ENCODE measurements at regions not wholly inside any gene's neighbourhood (a gene's known extent, or its start where the extent isn't known, plus 50 kb on each side); places are given as distances from the start of the nearest gene placed in this dataset.
"Not testable (repeated sequence)": the region's sequence is repeated elsewhere in the genome, so short reads cannot be mapped to it uniquely, and the experiment has no call there.

- Histone ChIP-seq H3K27me3 (ENCODE audit: control insufficient read depth in 5 of 5, insufficient read depth in 4 of 5, low read length in 5 of 5) (no peaks in the 10 kb centered on the region), H3K36me3 (ENCODE audit: control insufficient read depth in 5 of 5, insufficient read depth in 5 of 5, low read length in 5 of 5) (no peaks in the 10 kb centered on the region), H3K9ac (ENCODE audit: low read length in 5 of 5) (no peak overlapping the region)
These were observed 225.8 kb downstream of the MAT2B start for GRCh38 chr5:163731256-163731655.

GRCh38 chr5:163735069-163735468 is 229.7 kb downstream of the MAT2B start:
- H3K9ac ChIP-seq (ENCODE audit: low read length in 5 of 5) = no peak overlapping the region
- peaks cover 0 to 3% (median 0%) of the 10 kb centered on the region in 5 donors for H3K9me3 ChIP-seq (ENCODE audit: control insufficient read depth in 5 of 5, low read length in 5 of 5)
- no peaks in the 10 kb centered on the region for H3K4me1 ChIP-seq (ENCODE audit: control insufficient read depth in 5 of 5, insufficient read depth in 5 of 5, low read length in 5 of 5)
- no peaks in the 10 kb centered on the region for H3K36me3 ChIP-seq (ENCODE audit: control insufficient read depth in 5 of 5, insufficient read depth in 5 of 5, low read length in 5 of 5)
- H3K27me3 ChIP-seq (ENCODE audit: control insufficient read depth in 5 of 5, insufficient read depth in 4 of 5, low read length in 5 of 5) = no peaks in the 10 kb centered on the region
- H3K4me3 ChIP-seq (ENCODE audit: low read depth in 1 of 5, low read length in 5 of 5) = no peak overlapping the region
- no peak overlapping the region for H3K27ac ChIP-seq (ENCODE audit: low read depth, low read length)

More at GRCh38 chr5:163731256-163731655, 225.8 kb downstream of the MAT2B start:
- Histone ChIP-seq H3K4me3 (ENCODE audit: low read depth in 1 of 5, low read length in 5 of 5) (no peak overlapping the region), H3K27ac (ENCODE audit: low read depth, low read length) (no peak overlapping the region), H3K9me3 (ENCODE audit: control insufficient read depth in 5 of 5, low read length in 5 of 5) (peaks cover 0 to 3% (median 0%) of the 10 kb centered on the region in 5 donors), H3K4me1 (ENCODE audit: control insufficient read depth in 5 of 5, insufficient read depth in 5 of 5, low read length in 5 of 5) (no peaks in the 10 kb centered on the region)

GRCh38 chr5:163747586-163747985 is 242.2 kb downstream of the MAT2B start:
- no peaks in the 10 kb centered on the region for H3K36me3 ChIP-seq (ENCODE audit: control insufficient read depth in 5 of 5, insufficient read depth in 5 of 5, low read length in 5 of 5)
- H3K9me3 ChIP-seq (ENCODE audit: control insufficient read depth in 5 of 5, low read length in 5 of 5) = peaks cover 0 to 3% (median 0%) of the 10 kb centered on the region in 5 donors
- no peak overlapping the region for H3K27ac ChIP-seq (ENCODE audit: low read depth, low read length)
- H3K4me3 ChIP-seq (ENCODE audit: low read depth in 1 of 5, low read length in 5 of 5) = no peak overlapping the region
- H3K9ac ChIP-seq (ENCODE audit: low read length in 5 of 5) = no peak overlapping the region
- H3K27me3 ChIP-seq (ENCODE audit: control insufficient read depth in 5 of 5, insufficient read depth in 4 of 5, low read length in 5 of 5) = no peaks in the 10 kb centered on the region
- H3K4me1 ChIP-seq (ENCODE audit: control insufficient read depth in 5 of 5, insufficient read depth in 5 of 5, low read length in 5 of 5) = no peaks in the 10 kb centered on the region

- no peaks in the 10 kb centered on the region for H3K4me1 ChIP-seq (ENCODE audit: control insufficient read depth in 5 of 5, insufficient read depth in 5 of 5, low read length in 5 of 5)
- peaks cover 0 to 3% (median 0%) of the 10 kb centered on the region in 5 donors for H3K9me3 ChIP-seq (ENCODE audit: control insufficient read depth in 5 of 5, low read length in 5 of 5)
- no peak overlapping the region for H3K27ac ChIP-seq (ENCODE audit: low read depth, low read length)
- no peak overlapping the region for H3K9ac ChIP-seq (ENCODE audit: low read length in 5 of 5)
- no peak overlapping the region for H3K4me3 ChIP-seq (ENCODE audit: low read depth in 1 of 5, low read length in 5 of 5)
- H3K27me3 ChIP-seq (ENCODE audit: control insufficient read depth in 5 of 5, insufficient read depth in 4 of 5, low read length in 5 of 5) = no peaks in the 10 kb centered on the region
- no peaks in the 10 kb centered on the region for H3K36me3 ChIP-seq (ENCODE audit: control insufficient read depth in 5 of 5, insufficient read depth in 5 of 5, low read length in 5 of 5)
These were observed 243.5 kb downstream of the MAT2B start for GRCh38 chr5:163748934-163749333.

- H3K36me3 ChIP-seq (ENCODE audit: control insufficient read depth in 5 of 5, insufficient read depth in 5 of 5, low read length in 5 of 5); H3K9ac ChIP-seq (ENCODE audit: low read length in 5 of 5); H3K4me3 ChIP-seq (ENCODE audit: low read depth in 1 of 5, low read length in 5 of 5); H3K4me1 ChIP-seq (ENCODE audit: control insufficient read depth in 5 of 5, insufficient read depth in 5 of 5, low read length in 5 of 5); H3K27me3 ChIP-seq (ENCODE audit: control insufficient read depth in 5 of 5, insufficient read depth in 4 of 5, low read length in 5 of 5); H3K27ac ChIP-seq (ENCODE audit: low read depth, low read length); H3K9me3 ChIP-seq (ENCODE audit: control insufficient read depth in 5 of 5, low read length in 5 of 5): not testable (repeated sequence)
These were observed 245.0 kb downstream of the MAT2B start for GRCh38 chr5:163750415-163750814.

GRCh38 chr5:163755505-163755904 is 250.1 kb downstream of the MAT2B start:
- Histone ChIP-seq H3K36me3 (ENCODE audit: control insufficient read depth in 5 of 5, insufficient read depth in 5 of 5, low read length in 5 of 5) (no peaks in the 10 kb centered on the region), H3K27ac (ENCODE audit: low read depth, low read length) (no peak overlapping the region), H3K9me3 (ENCODE audit: control insufficient read depth in 5 of 5, low read length in 5 of 5) (peaks cover 0 to 1% (median 0%) of the 10 kb centered on the region in 5 donors), H3K4me3 (ENCODE audit: low read depth in 1 of 5, low read length in 5 of 5) (no peak overlapping the region), H3K9ac (ENCODE audit: low read length in 5 of 5) (no peak overlapping the region), H3K4me1 (ENCODE audit: control insufficient read depth in 5 of 5, insufficient read depth in 5 of 5, low read length in 5 of 5) (no peaks in the 10 kb centered on the region), H3K27me3 (ENCODE audit: control insufficient read depth in 5 of 5, insufficient read depth in 4 of 5, low read length in 5 of 5) (no peaks in the 10 kb centered on the region)

- no peaks in the 10 kb centered on the region for H3K36me3 ChIP-seq (ENCODE audit: control insufficient read depth in 5 of 5, insufficient read depth in 5 of 5, low read length in 5 of 5)
- no peaks in the 10 kb centered on the region for H3K9me3 ChIP-seq (ENCODE audit: control insufficient read depth in 5 of 5, low read length in 5 of 5)
- H3K4me1 ChIP-seq (ENCODE audit: control insufficient read depth in 5 of 5, insufficient read depth in 5 of 5, low read length in 5 of 5) = no peaks in the 10 kb centered on the region
- no peak overlapping the region for H3K27ac ChIP-seq (ENCODE audit: low read depth, low read length)
- H3K9ac ChIP-seq (ENCODE audit: low read length in 5 of 5) = no peak overlapping the region
- no peak overlapping the region for H3K4me3 ChIP-seq (ENCODE audit: low read depth in 1 of 5, low read length in 5 of 5)
- H3K27me3 ChIP-seq (ENCODE audit: control insufficient read depth in 5 of 5, insufficient read depth in 4 of 5, low read length in 5 of 5) = no peaks in the 10 kb centered on the region
These were observed 250.8 kb downstream of the MAT2B start for GRCh38 chr5:163756170-163756569.

- Histone ChIP-seq H3K27me3 (ENCODE audit: control insufficient read depth in 5 of 5, insufficient read depth in 4 of 5, low read length in 5 of 5) (no peaks in the 10 kb centered on the region), H3K9ac (ENCODE audit: low read length in 5 of 5) (no peak overlapping the region), H3K27ac (ENCODE audit: low read depth, low read length) (no peak overlapping the region), H3K4me1 (ENCODE audit: control insufficient read depth in 5 of 5, insufficient read depth in 5 of 5, low read length in 5 of 5) (no peaks in the 10 kb centered on the region), H3K4me3 (ENCODE audit: low read depth in 1 of 5, low read length in 5 of 5) (no peak overlapping the region), H3K9me3 (ENCODE audit: control insufficient read depth in 5 of 5, low read length in 5 of 5) (no peaks in the 10 kb centered on the region), H3K36me3 (ENCODE audit: control insufficient read depth in 5 of 5, insufficient read depth in 5 of 5, low read length in 5 of 5) (no peaks in the 10 kb centered on the region)
These were observed 251.9 kb downstream of the MAT2B start for GRCh38 chr5:163757344-163757743.

- H3K4me3 ChIP-seq (ENCODE audit: low read depth in 1 of 5, low read length in 5 of 5) = no peak overlapping the region
- H3K36me3 ChIP-seq (ENCODE audit: control insufficient read depth in 5 of 5, insufficient read depth in 5 of 5, low read length in 5 of 5) = no peaks in the 10 kb centered on the region
- H3K9me3 ChIP-seq (ENCODE audit: control insufficient read depth in 5 of 5, low read length in 5 of 5) = no peaks in the 10 kb centered on the region
- no peak overlapping the region for H3K27ac ChIP-seq (ENCODE audit: low read depth, low read length)
- H3K9ac ChIP-seq (ENCODE audit: low read length in 5 of 5) = no peak overlapping the region
- H3K4me1 ChIP-seq (ENCODE audit: control insufficient read depth in 5 of 5, insufficient read depth in 5 of 5, low read length in 5 of 5) = no peaks in the 10 kb centered on the region
- no peaks in the 10 kb centered on the region for H3K27me3 ChIP-seq (ENCODE audit: control insufficient read depth in 5 of 5, insufficient read depth in 4 of 5, low read length in 5 of 5)
These were observed 252.9 kb downstream of the MAT2B start for GRCh38 chr5:163758283-163758711.

- H3K27ac ChIP-seq (ENCODE audit: low read depth, low read length) = no peak overlapping the region
- H3K9ac ChIP-seq (ENCODE audit: low read length in 5 of 5) = no peak overlapping the region
- H3K4me1 ChIP-seq (ENCODE audit: control insufficient read depth in 5 of 5, insufficient read depth in 5 of 5, low read length in 5 of 5) = no peaks in the 10 kb centered on the region
- no peaks in the 10 kb centered on the region for H3K36me3 ChIP-seq (ENCODE audit: control insufficient read depth in 5 of 5, insufficient read depth in 5 of 5, low read length in 5 of 5)
- H3K4me3 ChIP-seq (ENCODE audit: low read depth in 1 of 5, low read length in 5 of 5) = no peak overlapping the region
- no peaks in the 10 kb centered on the region for H3K27me3 ChIP-seq (ENCODE audit: control insufficient read depth in 5 of 5, insufficient read depth in 4 of 5, low read length in 5 of 5)
- no peaks in the 10 kb centered on the region for H3K9me3 ChIP-seq (ENCODE audit: control insufficient read depth in 5 of 5, low read length in 5 of 5)
These were observed 253.7 kb downstream of the MAT2B start for GRCh38 chr5:163759000-163759704.

All from subcutaneous abdominal adipose tissue (tissue), 5 donors.